Thyroid gland (tissue), 4 donors: ENCODE measurements at regions not wholly inside any gene's neighbourhood (a gene's known extent, or its start where the extent isn't known, plus 50 kb on each side); places are given as distances from the start of the nearest gene placed in this dataset.

Experiments used
- DNase-seq, 2 donors: peaks; one replicate each; pipeline ENCODE4 v3.0.0-alpha.2; 2019
- H3K27ac ChIP-seq, 3 donors: fragments of 200-600 bp; sonication (generic); 1 replicate in 2 of 3; 2 replicates in 1 of 3; pipeline ENCODE4 v1.5.1; 2016 to 2019; ENCODE audit warnings: mild to moderate bottlenecking in 1 of 3, moderate library complexity in 1 of 3
- H3K27me3 ChIP-seq: fragments of 200-600 bp; sonication (generic); one replicate; pipeline ENCODE4 v1.5.1; 2019
- H3K36me3 ChIP-seq, 2 donors: fragments of 200-600 bp; sonication (generic); one replicate each; pipeline ENCODE4 v1.5.1; 2016 to 2019
- H3K4me1 ChIP-seq, 2 donors: fragments of 200-600 bp; sonication (generic); one replicate each; pipeline ENCODE4 v1.5.1; 2017 to 2019
- H3K4me3 ChIP-seq, 3 donors: fragments of 200-600 bp; sonication (generic); replicated peaks in 1 of 3; 1 replicate in 2 of 3; 2 replicates in 1 of 3; pipeline ENCODE4 v1.5.1; 2016; ENCODE audit warnings: mild to moderate bottlenecking in 1 of 3
- H3K9me3 ChIP-seq: fragments of 200-600 bp; sonication (generic); one replicate; pipeline ENCODE4 v1.5.1; 2017
- CTCF ChIP-seq, 6 experiments: fragments of 200-600 bp in 3 of 6; fragments of 450-650 bp in 3 of 6; sonication (generic) in 3 of 6; IDR thresholded peaks; one replicate each; pipeline ENCODE4 v1.5.1; 2016 to 2019; ENCODE audit warnings: antibody characterized with exemption in 6 of 6, mild to moderate bottlenecking in 2 of 6, inconsistent platforms in 1 of 6, moderate library complexity in 1 of 6
- POLR2A ChIP-seq, 2 donors: fragments of 450-650 bp; IDR thresholded peaks; one replicate each; pipeline ENCODE4 v1.6.1; 2017; ENCODE audit warnings: antibody characterized with exemption in 2 of 2, mild to moderate bottlenecking in 2 of 2, moderate library complexity in 1 of 2
- WGBS, 2 donors: methylation state at CpG; one replicate each; pipeline ENCODE4 v1.1.5; 2017; 5-methylcytosine and 5-hydroxymethylcytosine counted together
- intact Hi-C: fragments of 100-400 bp; cut with DNase I; formaldehyde crosslinking; loops from one replicate; pipeline ENCODE4 v1.15.1; 2023

GRCh38 chr16:73846356-73846755 is 450.3 kb upstream of the PSMD7 start:
- Histone ChIP-seq H3K9me3 (no peaks in the 10 kb centered on the region), H3K4me1 (no peaks in the 10 kb centered on the region), H3K27me3 (no peaks in the 10 kb centered on the region), H3K4me3 (no peak overlapping the region), H3K27ac (no peak overlapping the region), H3K36me3 (no peaks in the 10 kb centered on the region)
- peak in 1 of 2 donors; percentile 1 for DNase-seq
- WGBS, 2 donors, result 63 to 70% methylated on average over 7 of the region's 7 CpGs
- intact Hi-C loops, result no loop called here
- TF ChIP-seq CTCF (IDR thresholded peaks at IDR 0.05), result no peak
- no peak for TF ChIP-seq POLR2A (IDR thresholded peaks at IDR 0.05)

GRCh38 chr16:73846007-73846330 is 450.6 kb upstream of the PSMD7 start:
- Histone ChIP-seq H3K36me3 (no peaks in the 10 kb centered on the region), H3K27me3 (no peaks in the 10 kb centered on the region), H3K4me3 (no peak overlapping the region), H3K4me1 (no peaks in the 10 kb centered on the region), H3K27ac (no peak overlapping the region), H3K9me3 (no peaks in the 10 kb centered on the region)
- no peak for TF ChIP-seq POLR2A (IDR thresholded peaks at IDR 0.05)
- TF ChIP-seq CTCF (IDR thresholded peaks at IDR 0.05), result no peak
- DNase-seq, result no peak
- intact Hi-C loops, result no loop called here
- WGBS, 2 donors, result 90 to 91% methylated on average over 3 of the region's 3 CpGs

- intact Hi-C loops, result no loop called here
- Histone ChIP-seq H3K27me3 (no peaks in the 10 kb centered on the region), H3K27ac (no peak overlapping the region), H3K4me3 (no peak overlapping the region), H3K36me3 (no peaks in the 10 kb centered on the region), H3K9me3 (no peaks in the 10 kb centered on the region), H3K4me1 (no peaks in the 10 kb centered on the region)
- 55 to 66% methylated on average over 7 of the region's 7 CpGs for WGBS, 2 donors
- DNase-seq, result peak; percentile 33 to 47
- TF ChIP-seq CTCF (IDR thresholded peaks at IDR 0.05) (no peak), POLR2A (IDR thresholded peaks at IDR 0.05) (no peak)
Measured at GRCh38 chr16:73845238-73846006, 451.2 kb upstream of the PSMD7 start.

GRCh38 chr16:73840728-73841127 is 455.9 kb upstream of the PSMD7 start:
- H3K4me1 ChIP-seq, result no peaks in the 10 kb centered on the region
- no peaks in the 10 kb centered on the region for H3K9me3 ChIP-seq
- 73 to 75% methylated on average over 4 of the region's 4 CpGs for WGBS, 2 donors
- intact Hi-C loops, result no loop called here
- no peak overlapping the region for H3K4me3 ChIP-seq
- no peaks in the 10 kb centered on the region for H3K27me3 ChIP-seq
- no peaks in the 10 kb centered on the region for H3K36me3 ChIP-seq
- no peak for DNase-seq
- TF ChIP-seq POLR2A (IDR thresholded peaks at IDR 0.05) (no peak), CTCF (IDR thresholded peaks at IDR 0.05) (no peak)
- no peak overlapping the region for H3K27ac ChIP-seq

GRCh38 chr16:73831220-73831619 is 465.4 kb upstream of the PSMD7 start:
- H3K27ac ChIP-seq, result no peak overlapping the region
- H3K4me3 ChIP-seq, result no peak overlapping the region
- 76 to 87% methylated on average over 8 of the region's 8 CpGs for WGBS, 2 donors
- no peak for DNase-seq
- H3K9me3 ChIP-seq, result no peaks in the 10 kb centered on the region
- H3K27me3 ChIP-seq, result no peaks in the 10 kb centered on the region
- no peak for TF ChIP-seq CTCF (IDR thresholded peaks at IDR 0.05)
- TF ChIP-seq POLR2A (IDR thresholded peaks at IDR 0.05), result no peak
- intact Hi-C loops, result no loop called here
- no peaks in the 10 kb centered on the region for H3K4me1 ChIP-seq
- no peaks in the 10 kb centered on the region for H3K36me3 ChIP-seq
